HEK293 (cell line): ENCODE measurements at regions not wholly inside any gene's neighbourhood (a gene's known extent, or its start where the extent isn't known, plus 50 kb on each side); places are given as distances from the start of the nearest gene placed in this dataset.

Experiments
- CTCF ChIA-PET: fragments of 350-600 bp; formaldehyde crosslinking; extraction: SDS; loops from one replicate; lab custom pipeline; 2021; ENCODE audit warnings: antibody characterized with exemption; lab: Yijun Ruan, JAX
- POLR2A ChIA-PET: fragments of 300-600 bp; formaldehyde crosslinking; extraction: SDS; loops from one replicate; lab custom pipeline; 2020; ENCODE audit warnings: antibody characterized with exemption, inconsistent platforms; lab: Yijun Ruan, JAX
- H3K27ac ChIP-seq: fragments of 200-500 bp; sonication (Bioruptor generic); 2 replicates; pipeline ENCODE4 v1.5.1; 2014; ENCODE audit warnings: low read depth, low read length, control low read depth, inconsistent platforms; ENCODE audit errors: extremely low read depth
- H3K36me3 ChIP-seq, 2 experiments: fragments of 200-500 bp in 1 of 2; sonication (Bioruptor generic) in 1 of 2; 1 replicate in 1 of 2; 2 replicates in 1 of 2; pipeline ENCODE4 v1.5.1; 2014 to 2017; ENCODE audit warnings: inconsistent platforms in 2 of 2, low read length in 2 of 2; ENCODE audit not compliant: control insufficient read depth in 2 of 2, insufficient read depth in 1 of 2
- H3K4me1 ChIP-seq: fragments of 200-500 bp; sonication (Bioruptor generic); 2 replicates; pipeline ENCODE4 v1.5.1; 2014; ENCODE audit warnings: mild to moderate bottlenecking, low read length, inconsistent platforms; ENCODE audit not compliant: control insufficient read depth, insufficient read depth
- H3K4me3 ChIP-seq: 2 replicates; pipeline ENCODE4 v1.5.1; 2011; ENCODE audit warnings: low read depth, mild to moderate bottlenecking, control low read depth, low read length, moderate library complexity
- H3K9me3 ChIP-seq: fragments of 200-500 bp; sonication (Bioruptor generic); 2 replicates; pipeline ENCODE4 v1.5.1; 2014; ENCODE audit warnings: low read depth, low read length, inconsistent platforms; ENCODE audit not compliant: control insufficient read depth, insufficient read depth
- MEIS1 ChIP-seq: sonication (generic); formaldehyde crosslinking; IDR thresholded peaks from 2 replicates; pipeline ENCODE4 v1.8.1; 2022; ENCODE audit warnings: missing genetic modification reagents, mild to moderate bottlenecking, borderline replicate concordance
- ZBTB26 ChIP-seq: fragments of 450-650 bp; formaldehyde crosslinking; optimal IDR thresholded peaks from 2 replicates; pipeline ENCODE3; 2016; ENCODE audit warnings: missing biosample characterization, mild to moderate bottlenecking, missing genetic modification characterization
- ZNF155 ChIP-seq: fragments of 450-650 bp; formaldehyde crosslinking; IDR thresholded peaks from 2 replicates; pipeline ENCODE4 v1.5.1; 2016; ENCODE audit warnings: missing biosample characterization, missing genetic modification characterization
- ZNF2 ChIP-seq: fragments of 450-650 bp; formaldehyde crosslinking; IDR thresholded peaks from 2 replicates; pipeline ENCODE4 v1.5.1; 2016; ENCODE audit warnings: missing biosample characterization, missing genetic modification characterization
- ZNF23 ChIP-seq: fragments of 450-650 bp; formaldehyde crosslinking; IDR thresholded peaks from 2 replicates; pipeline ENCODE4 v1.5.1; 2016; ENCODE audit warnings: missing biosample characterization, missing genetic modification characterization, borderline replicate concordance
- ZNF394 ChIP-seq: fragments of 450-650 bp; formaldehyde crosslinking; IDR thresholded peaks from 2 replicates; pipeline ENCODE4 v1.5.1; 2016; ENCODE audit warnings: missing biosample characterization, missing genetic modification characterization, mild to moderate bottlenecking, moderate library complexity, borderline replicate concordance
- ZNF488 ChIP-seq: fragments of 450-650 bp; formaldehyde crosslinking; IDR thresholded peaks from 2 replicates; pipeline ENCODE4 v1.5.1; 2016; ENCODE audit warnings: missing biosample characterization, missing genetic modification characterization
- ZNF785 ChIP-seq: fragments of 450-650 bp; formaldehyde crosslinking; IDR thresholded peaks from 2 replicates; pipeline ENCODE4 v1.5.1; 2016; ENCODE audit warnings: missing biosample characterization, missing genetic modification characterization
- ZNF837 ChIP-seq: fragments of 450-650 bp; formaldehyde crosslinking; IDR thresholded peaks from 2 replicates; pipeline ENCODE4 v1.5.1; 2016; ENCODE audit warnings: missing biosample characterization, missing genetic modification characterization
- TF ChIP-seq, protein P1 (sequence below): fragments of 450-650 bp; formaldehyde crosslinking; IDR thresholded peaks from 2 replicates; pipeline ENCODE4 v1.5.1; 2016; ENCODE audit warnings: missing biosample characterization, missing genetic modification characterization, borderline replicate concordance
- TF ChIP-seq, protein P2 (sequence below): fragments of 450-650 bp; formaldehyde crosslinking; IDR thresholded peaks from 2 replicates; pipeline ENCODE4 v1.5.1; 2016; ENCODE audit warnings: missing biosample characterization, missing genetic modification characterization
- TF ChIP-seq, protein P3 (sequence below): fragments of 450-650 bp; formaldehyde crosslinking; IDR thresholded peaks from 2 replicates; pipeline ENCODE4 v1.5.1; 2016; ENCODE audit warnings: missing biosample characterization, missing genetic modification characterization, borderline replicate concordance
- TF ChIP-seq, protein P4 (sequence below): fragments of 450-650 bp; formaldehyde crosslinking; IDR thresholded peaks from 2 replicates; pipeline ENCODE4 v1.5.1; 2016; ENCODE audit warnings: missing biosample characterization, missing genetic modification characterization

DNA sequence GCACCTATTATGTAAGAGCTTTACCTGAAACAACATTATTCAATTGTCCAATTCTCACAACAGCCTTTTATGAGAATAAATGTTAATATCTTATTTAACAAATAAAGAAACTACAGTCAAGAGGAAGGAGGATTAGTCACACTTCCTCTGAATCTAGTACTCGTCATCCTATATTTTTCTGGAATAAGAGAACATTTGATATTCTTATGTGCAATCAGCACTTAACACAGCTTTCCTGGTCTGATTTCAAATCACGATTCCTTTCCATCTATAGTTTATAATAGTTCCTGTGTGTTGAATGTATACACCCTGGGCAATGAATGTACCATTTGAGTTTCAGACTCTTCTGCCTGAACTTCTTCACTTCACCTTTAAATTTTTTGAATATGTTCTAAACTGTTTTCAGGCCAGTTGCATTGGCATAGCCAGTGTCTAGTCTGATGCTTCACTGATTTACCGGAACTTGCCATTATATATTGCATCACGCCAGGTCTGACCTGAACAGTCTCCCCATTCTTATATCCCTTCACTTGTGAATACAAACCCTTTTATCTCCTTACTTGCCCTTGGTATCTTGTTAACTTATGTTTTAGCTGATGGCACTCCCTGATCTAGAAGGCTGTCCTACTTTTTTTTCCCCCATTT, 698.3 kb downstream of the MAT2B start:
- Histone ChIP-seq H3K4me3 (no peak overlapping the region), H3K36me3 (no peaks in the 10 kb centered on the region), H3K4me1 (no peaks in the 10 kb centered on the region), H3K9me3 (no peaks in the 10 kb centered on the region), H3K27ac (no peak overlapping the region)
- ChIA-PET CTCF (interaction anchor here (0.6 kb wide), 1 partner anchor 722 kb away, joined by 3 read pairs; no protein-coding TSS in a partner anchor), POLR2A (no interaction called here)
- TF ChIP-seq ZNF394 (tag by site-specific recombination) = no peak

- CTCF ChIA-PET = interaction anchor here (0.6 to 0.7 kb wide), 2 partner anchors 385 to 723 kb away, joined by 3 read pairs; no protein-coding TSS in a partner anchor
- POLR2A ChIA-PET = no interaction called here
- H3K4me3 ChIP-seq = no peak overlapping the region
Measured at GRCh38 chr5:164204338-164204946, 699.0 kb downstream of the MAT2B start.

More at GRCh38 chr5:164204338-164204946, 699.0 kb downstream of the MAT2B start:
- H3K27ac ChIP-seq = no peak overlapping the region
- no peaks in the 10 kb centered on the region for H3K4me1 ChIP-seq
- TF ChIP-seq, protein P1, sequence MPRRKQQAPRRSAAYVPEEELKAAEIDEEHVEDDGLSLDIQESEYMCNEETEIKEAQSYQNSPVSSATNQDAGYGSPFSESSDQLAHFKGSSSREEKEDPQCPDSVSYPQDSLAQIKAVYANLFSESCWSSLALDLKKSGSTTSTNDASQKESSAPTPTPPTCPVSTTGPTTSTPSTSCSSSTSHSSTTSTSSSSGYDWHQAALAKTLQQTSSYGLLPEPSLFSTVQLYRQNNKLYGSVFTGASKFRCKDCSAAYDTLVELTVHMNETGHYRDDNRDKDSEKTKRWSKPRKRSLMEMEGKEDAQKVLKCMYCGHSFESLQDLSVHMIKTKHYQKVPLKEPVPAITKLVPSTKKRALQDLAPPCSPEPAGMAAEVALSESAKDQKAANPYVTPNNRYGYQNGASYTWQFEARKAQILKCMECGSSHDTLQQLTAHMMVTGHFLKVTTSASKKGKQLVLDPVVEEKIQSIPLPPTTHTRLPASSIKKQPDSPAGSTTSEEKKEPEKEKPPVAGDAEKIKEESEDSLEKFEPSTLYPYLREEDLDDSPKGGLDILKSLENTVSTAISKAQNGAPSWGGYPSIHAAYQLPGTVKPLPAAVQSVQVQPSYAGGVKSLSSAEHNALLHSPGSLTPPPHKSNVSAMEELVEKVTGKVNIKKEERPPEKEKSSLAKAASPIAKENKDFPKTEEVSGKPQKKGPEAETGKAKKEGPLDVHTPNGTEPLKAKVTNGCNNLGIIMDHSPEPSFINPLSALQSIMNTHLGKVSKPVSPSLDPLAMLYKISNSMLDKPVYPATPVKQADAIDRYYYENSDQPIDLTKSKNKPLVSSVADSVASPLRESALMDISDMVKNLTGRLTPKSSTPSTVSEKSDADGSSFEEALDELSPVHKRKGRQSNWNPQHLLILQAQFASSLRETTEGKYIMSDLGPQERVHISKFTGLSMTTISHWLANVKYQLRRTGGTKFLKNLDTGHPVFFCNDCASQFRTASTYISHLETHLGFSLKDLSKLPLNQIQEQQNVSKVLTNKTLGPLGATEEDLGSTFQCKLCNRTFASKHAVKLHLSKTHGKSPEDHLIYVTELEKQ (tag by site-specific recombination) = no peak
- TF ChIP-seq, protein P2, sequence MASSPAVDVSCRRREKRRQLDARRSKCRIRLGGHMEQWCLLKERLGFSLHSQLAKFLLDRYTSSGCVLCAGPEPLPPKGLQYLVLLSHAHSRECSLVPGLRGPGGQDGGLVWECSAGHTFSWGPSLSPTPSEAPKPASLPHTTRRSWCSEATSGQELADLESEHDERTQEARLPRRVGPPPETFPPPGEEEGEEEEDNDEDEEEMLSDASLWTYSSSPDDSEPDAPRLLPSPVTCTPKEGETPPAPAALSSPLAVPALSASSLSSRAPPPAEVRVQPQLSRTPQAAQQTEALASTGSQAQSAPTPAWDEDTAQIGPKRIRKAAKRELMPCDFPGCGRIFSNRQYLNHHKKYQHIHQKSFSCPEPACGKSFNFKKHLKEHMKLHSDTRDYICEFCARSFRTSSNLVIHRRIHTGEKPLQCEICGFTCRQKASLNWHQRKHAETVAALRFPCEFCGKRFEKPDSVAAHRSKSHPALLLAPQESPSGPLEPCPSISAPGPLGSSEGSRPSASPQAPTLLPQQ (tag by site-specific recombination) = no peak
- no peak for TF ChIP-seq ZNF23 (tag by site-specific recombination)
- TF ChIP-seq ZNF2 (tag by site-specific recombination) = no peak
- TF ChIP-seq ZNF785 = no peak
- no peak for TF ChIP-seq ZNF837 (tag by site-specific recombination)
- TF ChIP-seq, protein P3, sequence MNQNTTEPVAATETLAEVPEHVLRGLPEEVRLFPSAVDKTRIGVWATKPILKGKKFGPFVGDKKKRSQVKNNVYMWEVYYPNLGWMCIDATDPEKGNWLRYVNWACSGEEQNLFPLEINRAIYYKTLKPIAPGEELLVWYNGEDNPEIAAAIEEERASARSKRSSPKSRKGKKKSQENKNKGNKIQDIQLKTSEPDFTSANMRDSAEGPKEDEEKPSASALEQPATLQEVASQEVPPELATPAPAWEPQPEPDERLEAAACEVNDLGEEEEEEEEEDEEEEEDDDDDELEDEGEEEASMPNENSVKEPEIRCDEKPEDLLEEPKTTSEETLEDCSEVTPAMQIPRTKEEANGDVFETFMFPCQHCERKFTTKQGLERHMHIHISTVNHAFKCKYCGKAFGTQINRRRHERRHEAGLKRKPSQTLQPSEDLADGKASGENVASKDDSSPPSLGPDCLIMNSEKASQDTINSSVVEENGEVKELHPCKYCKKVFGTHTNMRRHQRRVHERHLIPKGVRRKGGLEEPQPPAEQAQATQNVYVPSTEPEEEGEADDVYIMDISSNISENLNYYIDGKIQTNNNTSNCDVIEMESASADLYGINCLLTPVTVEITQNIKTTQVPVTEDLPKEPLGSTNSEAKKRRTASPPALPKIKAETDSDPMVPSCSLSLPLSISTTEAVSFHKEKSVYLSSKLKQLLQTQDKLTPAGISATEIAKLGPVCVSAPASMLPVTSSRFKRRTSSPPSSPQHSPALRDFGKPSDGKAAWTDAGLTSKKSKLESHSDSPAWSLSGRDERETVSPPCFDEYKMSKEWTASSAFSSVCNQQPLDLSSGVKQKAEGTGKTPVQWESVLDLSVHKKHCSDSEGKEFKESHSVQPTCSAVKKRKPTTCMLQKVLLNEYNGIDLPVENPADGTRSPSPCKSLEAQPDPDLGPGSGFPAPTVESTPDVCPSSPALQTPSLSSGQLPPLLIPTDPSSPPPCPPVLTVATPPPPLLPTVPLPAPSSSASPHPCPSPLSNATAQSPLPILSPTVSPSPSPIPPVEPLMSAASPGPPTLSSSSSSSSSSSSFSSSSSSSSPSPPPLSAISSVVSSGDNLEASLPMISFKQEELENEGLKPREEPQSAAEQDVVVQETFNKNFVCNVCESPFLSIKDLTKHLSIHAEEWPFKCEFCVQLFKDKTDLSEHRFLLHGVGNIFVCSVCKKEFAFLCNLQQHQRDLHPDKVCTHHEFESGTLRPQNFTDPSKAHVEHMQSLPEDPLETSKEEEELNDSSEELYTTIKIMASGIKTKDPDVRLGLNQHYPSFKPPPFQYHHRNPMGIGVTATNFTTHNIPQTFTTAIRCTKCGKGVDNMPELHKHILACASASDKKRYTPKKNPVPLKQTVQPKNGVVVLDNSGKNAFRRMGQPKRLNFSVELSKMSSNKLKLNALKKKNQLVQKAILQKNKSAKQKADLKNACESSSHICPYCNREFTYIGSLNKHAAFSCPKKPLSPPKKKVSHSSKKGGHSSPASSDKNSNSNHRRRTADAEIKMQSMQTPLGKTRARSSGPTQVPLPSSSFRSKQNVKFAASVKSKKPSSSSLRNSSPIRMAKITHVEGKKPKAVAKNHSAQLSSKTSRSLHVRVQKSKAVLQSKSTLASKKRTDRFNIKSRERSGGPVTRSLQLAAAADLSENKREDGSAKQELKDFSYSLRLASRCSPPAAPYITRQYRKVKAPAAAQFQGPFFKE (tag by site-specific recombination) = no peak
- no peak for TF ChIP-seq ZNF155 (tag by site-specific recombination)
- TF ChIP-seq ZNF488 (tag by site-specific recombination) = no peak
- TF ChIP-seq MEIS1 = no peak
- TF ChIP-seq ZBTB26 = no peak
- TF ChIP-seq, protein P4, sequence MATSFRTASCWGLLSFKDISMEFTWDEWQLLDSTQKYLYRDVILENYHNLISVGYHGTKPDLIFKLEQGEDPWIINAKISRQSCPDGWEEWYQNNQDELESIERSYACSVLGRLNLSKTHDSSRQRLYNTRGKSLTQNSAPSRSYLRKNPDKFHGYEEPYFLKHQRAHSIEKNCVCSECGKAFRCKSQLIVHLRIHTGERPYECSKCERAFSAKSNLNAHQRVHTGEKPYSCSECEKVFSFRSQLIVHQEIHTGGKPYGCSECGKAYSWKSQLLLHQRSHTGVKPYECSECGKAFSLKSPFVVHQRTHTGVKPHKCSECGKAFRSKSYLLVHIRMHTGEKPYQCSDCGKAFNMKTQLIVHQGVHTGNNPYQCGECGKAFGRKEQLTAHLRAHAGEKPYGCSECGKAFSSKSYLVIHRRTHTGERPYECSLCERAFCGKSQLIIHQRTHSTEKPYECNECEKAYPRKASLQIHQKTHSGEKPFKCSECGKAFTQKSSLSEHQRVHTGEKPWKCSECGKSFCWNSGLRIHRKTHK = no peak
- TF ChIP-seq, all 188 proteins: peak for 0
- Histone ChIP-seq H3K9me3 (no peaks in the 10 kb centered on the region), H3K36me3 (no peaks in the 10 kb centered on the region)
